HL-60 (cell line): ENCODE measurements at regions not wholly inside any gene's neighbourhood (a gene's known extent, or its start where the extent isn't known, plus 50 kb on each side); places are given as distances from the start of the nearest gene placed in this dataset.

Source experiments
- DNase-seq, 2 experiments: peaks; one replicate each; pipeline ENCODE4 v3.0.0-alpha.2; 2010 to 2020; ENCODE audit warnings: low read depth in 1 of 2, low spot score in 1 of 2
- H3K27ac ChIP-seq: fragments of 250-450 bp; sonication (Bioruptor Pico); replicated peaks from 2 replicates; pipeline ENCODE4 v1.5.1; 2020; ENCODE audit warnings: mild to moderate bottlenecking, moderate library complexity
- H3K27me3 ChIP-seq: fragments of 250-450 bp; sonication (Bioruptor Pico); 2 replicates; pipeline ENCODE4 v1.5.1; 2021; ENCODE audit warnings: mild to moderate bottlenecking, moderate library complexity; ENCODE audit not compliant: insufficient read depth, poor library complexity, severe bottlenecking
- H3K4me3 ChIP-seq: replicated peaks from 2 replicates; pipeline ENCODE4 v1.5.1; 2011; ENCODE audit warnings: mild to moderate bottlenecking, control low read depth, low read length; ENCODE audit not compliant: insufficient read depth
- CTCF ChIP-seq: IDR thresholded peaks from one replicate; pipeline ENCODE4 v1.5.1; 2011; ENCODE audit warnings: low read length, control low read depth, inconsistent platforms; ENCODE audit not compliant: insufficient read depth
- GABPA ChIP-seq: IDR thresholded peaks from 2 replicates; pipeline ENCODE4 v1.6.1; 2012; ENCODE audit warnings: low read depth
- POLR2AphosphoS5 ChIP-seq: IDR thresholded peaks from 2 replicates; pipeline ENCODE4 v1.6.1; 2012; ENCODE audit warnings: low read depth
- REST ChIP-seq: IDR thresholded peaks from 2 replicates; pipeline ENCODE4 v1.6.1; 2012; ENCODE audit warnings: low read depth; ENCODE audit not compliant: insufficient replicate concordance
- SPI1 ChIP-seq: IDR thresholded peaks from 2 replicates; pipeline ENCODE4 v1.6.1; 2012; ENCODE audit warnings: low read depth, mild to moderate bottlenecking, borderline replicate concordance

GRCh38 chr2:51490576-51491234 is 458.8 kb upstream of the NRXN1 start:
- Histone ChIP-seq H3K27me3 (no peaks in the 10 kb centered on the region), H3K27ac (no peak overlapping the region), H3K4me3 (no peak overlapping the region)
- DNase-seq, result no peak
- no peak for TF ChIP-seq POLR2AphosphoS5
- no peak for TF ChIP-seq SPI1
- no peak for TF ChIP-seq CTCF
- no peak for TF ChIP-seq REST
- no peak for TF ChIP-seq GABPA

GRCh38 chr2:51484605-51485004 is 452.7 kb upstream of the NRXN1 start:
- Histone ChIP-seq H3K27me3 (no peaks in the 10 kb centered on the region), H3K27ac (no peak overlapping the region), H3K4me3 (no peak overlapping the region)
- no peak for TF ChIP-seq SPI1
- TF ChIP-seq REST, result no peak
- no peak for TF ChIP-seq CTCF
- TF ChIP-seq GABPA, result no peak
- TF ChIP-seq POLR2AphosphoS5, result no peak
- no peak for DNase-seq

GRCh38 chr2:51483720-51484119 is 451.8 kb upstream of the NRXN1 start:
- no peaks in the 10 kb centered on the region for H3K27me3 ChIP-seq
- H3K27ac ChIP-seq, result no peak overlapping the region
- no peak overlapping the region for H3K4me3 ChIP-seq
- DNase-seq, result no peak
- no peak for TF ChIP-seq REST
- no peak for TF ChIP-seq GABPA
- TF ChIP-seq CTCF, result no peak
- TF ChIP-seq SPI1, result no peak
- TF ChIP-seq POLR2AphosphoS5, result no peak
